Left lung (tissue), 4 donors: ENCODE measurements at regions not wholly inside any gene's neighbourhood (a gene's known extent, or its start where the extent isn't known, plus 50 kb on each side); places are given as distances from the start of the nearest gene placed in this dataset.

Source experiments
- ATAC-seq: fragments of 200-7000 bp; cut with Tn5 transposase; one replicate; pipeline ENCODE4 v1.9.1; 2020; ENCODE audit warnings: moderate library complexity
- DNase-seq, 4 donors: peaks; one replicate each; pipeline ENCODE4 v3.0.0-alpha.2; 2013 to 2020
- H3K27ac ChIP-seq, 2 donors: fragments of 200-600 bp; sonication (generic) in 1 of 2; one replicate each; pipeline versions ENCODE4 v1.5.0 to v1.8.0; 2020 to 2021
- H3K27me3 ChIP-seq, 2 donors: fragments of 200-600 bp; sonication (generic) in 1 of 2; one replicate each; pipeline versions ENCODE4 v1.5.0 to v1.8.0; 2020 to 2021
- H3K36me3 ChIP-seq, 2 donors: fragments of 200-600 bp; sonication (generic) in 1 of 2; one replicate each; pipeline versions ENCODE4 v1.5.0 to v1.8.0; 2020 to 2021
- H3K4me1 ChIP-seq, 2 donors: fragments of 200-600 bp; one replicate each; pipeline ENCODE4 v1.8.0; 2021
- H3K4me3 ChIP-seq, 2 donors: fragments of 200-600 bp; sonication (generic) in 1 of 2; one replicate each; pipeline versions ENCODE4 v1.5.0 to v1.8.0; 2020 to 2021; ENCODE audit warnings: mild to moderate bottlenecking in 1 of 2
- H3K9me3 ChIP-seq, 2 donors: fragments of 200-600 bp; sonication (generic) in 1 of 2; one replicate each; pipeline versions ENCODE4 v1.5.0 to v1.8.0; 2020 to 2021
- intact Hi-C, 2 donors: fragments of 100-400 bp; cut with DNase I; formaldehyde crosslinking; loops; one replicate each; pipeline versions ENCODE4 v1.11.2 to v1.14.2; 2022
- TF ChIP-seq, protein P1 (sequence below), 2 donors: fragments of 200-600 bp; sonication (generic) in 1 of 2; IDR thresholded peaks; one replicate each; pipeline versions ENCODE4 v1.5.0 to v1.8.0; 2021; ENCODE audit warnings: antibody characterized with exemption in 2 of 2
- donor health status: DM: no; HTN: yes; CAD: no.
- donor health status: DM: no; HTN: no; CAD: no.

- Histone ChIP-seq H3K9me3 (no peaks in the 10 kb centered on the region), H3K27me3 (no peaks in the 10 kb centered on the region), H3K4me1 (no peaks in the 10 kb centered on the region), H3K4me3 (no peak overlapping the region), H3K36me3 (no peaks in the 10 kb centered on the region), H3K27ac (no peak overlapping the region)
- intact Hi-C loops = no loop called here
- DNase-seq = no peak
- TF ChIP-seq, protein P1, sequence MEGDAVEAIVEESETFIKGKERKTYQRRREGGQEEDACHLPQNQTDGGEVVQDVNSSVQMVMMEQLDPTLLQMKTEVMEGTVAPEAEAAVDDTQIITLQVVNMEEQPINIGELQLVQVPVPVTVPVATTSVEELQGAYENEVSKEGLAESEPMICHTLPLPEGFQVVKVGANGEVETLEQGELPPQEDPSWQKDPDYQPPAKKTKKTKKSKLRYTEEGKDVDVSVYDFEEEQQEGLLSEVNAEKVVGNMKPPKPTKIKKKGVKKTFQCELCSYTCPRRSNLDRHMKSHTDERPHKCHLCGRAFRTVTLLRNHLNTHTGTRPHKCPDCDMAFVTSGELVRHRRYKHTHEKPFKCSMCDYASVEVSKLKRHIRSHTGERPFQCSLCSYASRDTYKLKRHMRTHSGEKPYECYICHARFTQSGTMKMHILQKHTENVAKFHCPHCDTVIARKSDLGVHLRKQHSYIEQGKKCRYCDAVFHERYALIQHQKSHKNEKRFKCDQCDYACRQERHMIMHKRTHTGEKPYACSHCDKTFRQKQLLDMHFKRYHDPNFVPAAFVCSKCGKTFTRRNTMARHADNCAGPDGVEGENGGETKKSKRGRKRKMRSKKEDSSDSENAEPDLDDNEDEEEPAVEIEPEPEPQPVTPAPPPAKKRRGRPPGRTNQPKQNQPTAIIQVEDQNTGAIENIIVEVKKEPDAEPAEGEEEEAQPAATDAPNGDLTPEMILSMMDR (IDR thresholded peaks at IDR 0.05) = no peak
- no peak for ATAC-seq
Observed at GRCh38 chr9:88596376-88596775, 61.4 kb downstream of the NXNL2 start.

DNA sequence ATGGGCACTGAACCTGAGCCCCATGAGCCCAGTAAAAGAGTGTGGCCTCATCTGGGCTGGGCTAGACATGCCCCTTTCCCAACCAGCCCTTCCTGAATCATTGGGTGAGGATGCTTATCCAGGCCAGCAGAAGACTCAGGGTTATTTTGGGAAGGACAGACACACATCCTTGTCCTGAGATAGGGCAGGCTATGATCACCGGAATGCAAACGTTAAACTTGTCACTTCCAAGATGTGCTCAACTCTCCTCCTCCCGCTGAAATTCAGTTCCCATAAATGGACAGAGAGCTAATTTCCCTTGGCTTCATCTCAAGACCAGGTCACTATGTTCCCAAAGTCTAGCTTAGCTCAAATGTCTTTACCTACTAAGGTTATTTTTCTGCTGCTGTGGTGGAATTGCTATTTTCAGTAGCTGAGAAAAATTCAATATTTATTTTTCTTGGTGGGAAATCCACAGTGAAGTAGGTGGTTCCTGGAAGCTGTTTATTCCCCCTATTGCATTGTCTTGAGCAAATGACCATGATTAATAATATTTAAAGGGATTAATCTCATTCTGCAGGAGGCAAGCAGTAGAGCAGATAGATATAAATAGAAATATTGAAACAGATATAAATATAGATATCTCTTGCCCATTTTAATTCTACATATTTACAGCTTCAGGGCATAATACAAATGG is 70.0 kb downstream of the NXNL2 start:
- Histone ChIP-seq H3K4me3 (no peak overlapping the region), H3K27ac (no peak overlapping the region), H3K9me3 (no peaks in the 10 kb centered on the region), H3K4me1 (no peaks in the 10 kb centered on the region), H3K27me3 (no peaks in the 10 kb centered on the region), H3K36me3 (no peaks in the 10 kb centered on the region)
- TF ChIP-seq, protein P1 (IDR thresholded peaks at IDR 0.05) = no peak
- ATAC-seq = no peak
- intact Hi-C loops = no loop called here
- DNase-seq = no peak

- ATAC-seq (peak; percentile 16), DNase-seq (peak in 2 of 4 donors; percentile 41 to 71)
- Histone ChIP-seq H3K4me3 (no peak overlapping the region), H3K9me3 (no peaks in the 10 kb centered on the region), H3K4me1 (no peaks in the 10 kb centered on the region), H3K36me3 (no peaks in the 10 kb centered on the region), H3K27me3 (no peaks in the 10 kb centered on the region), H3K27ac (no peak overlapping the region)
- intact Hi-C loops = no loop called here
- TF ChIP-seq, protein P1 (IDR thresholded peaks at IDR 0.05) = no peak
Observed at GRCh38 chr9:88605512-88606362, 70.8 kb downstream of the NXNL2 start.

DNA sequence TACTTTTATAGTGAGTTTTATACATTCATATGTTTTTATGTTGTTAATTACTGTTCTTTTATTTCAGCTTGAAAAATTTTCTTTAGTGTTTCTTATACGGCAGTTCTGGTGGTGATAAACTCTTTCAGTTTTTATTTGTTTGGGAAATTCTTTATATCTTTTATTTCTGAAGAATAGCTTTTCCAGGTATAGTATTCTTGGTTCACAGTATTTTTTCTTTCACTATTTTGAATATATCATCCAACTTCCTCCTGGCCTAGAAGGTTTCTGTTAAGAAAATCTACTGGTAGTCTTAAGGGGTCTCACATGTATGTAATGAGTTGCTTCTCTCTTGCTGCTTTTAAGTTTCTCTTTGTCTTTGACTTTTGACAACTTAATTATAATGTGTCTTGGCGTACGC is 79.4 kb downstream of the NXNL2 start:
- TF ChIP-seq, protein P1 (IDR thresholded peaks at IDR 0.05) = no peak
- no peak overlapping the region for H3K27ac ChIP-seq
- no peaks in the 10 kb centered on the region for H3K36me3 ChIP-seq
- ATAC-seq = no peak
- DNase-seq = no peak
- H3K4me1 ChIP-seq = no peaks in the 10 kb centered on the region
- intact Hi-C loops = no loop called here
- H3K9me3 ChIP-seq = peaks cover 0 to 49% of the 10 kb centered on the region in 2 donors
- no peaks in the 10 kb centered on the region for H3K27me3 ChIP-seq
- H3K4me3 ChIP-seq = no peak overlapping the region

- Histone ChIP-seq H3K9me3 (no peaks in the 10 kb centered on the region), H3K27me3 (no peaks in the 10 kb centered on the region), H3K27ac (no peak overlapping the region), H3K4me1 (no peaks in the 10 kb centered on the region), H3K4me3 (no peak overlapping the region), H3K36me3 (no peaks in the 10 kb centered on the region)
- intact Hi-C loops = no loop called here
- ATAC-seq = no peak
- TF ChIP-seq, protein P1 (IDR thresholded peaks at IDR 0.05) = no peak
- no peak for DNase-seq
Observed at GRCh38 chr9:88623698-88624097, 88.7 kb downstream of the NXNL2 start.
